HFF-Myc (cell line): ENCODE measurements at regions not wholly inside any gene's neighbourhood (a gene's known extent, or its start where the extent isn't known, plus 50 kb on each side); places are given as distances from the start of the nearest gene placed in this dataset.
"Not testable (repeated sequence)": the region's sequence is repeated elsewhere in the genome, so short reads cannot be mapped to it uniquely, and the experiment has no call there.

Source experiments
- DNase-seq: peaks from one replicate; pipeline ENCODE4 v3.0.0-alpha.2; 2011; ENCODE audit warnings: low read depth; ENCODE audit errors: extremely low read depth
- H3K4me3 ChIP-seq: replicated peaks from 2 replicates; pipeline ENCODE4 v1.5.1; 2011; ENCODE audit warnings: low read depth, mild to moderate bottlenecking, control low read depth, low read length
- CTCF ChIP-seq: IDR thresholded peaks from 2 replicates; pipeline ENCODE4 v1.5.1; 2012; ENCODE audit warnings: mild to moderate bottlenecking, low read depth, low read length, control low read depth; ENCODE audit errors: missing control alignments

- DNase-seq: no peak
- no peak for TF ChIP-seq CTCF
- no peak overlapping the region for H3K4me3 ChIP-seq
These were observed 155.6 kb upstream of the KCNH8 start for GRCh38 chr3:18992709-18993108.

- no peak for TF ChIP-seq CTCF
- DNase-seq: no peak
- H3K4me3 ChIP-seq: no peak overlapping the region
These were observed 159.0 kb upstream of the KCNH8 start for GRCh38 chr3:18989237-18989795.

- DNase-seq: no peak
- no peak for TF ChIP-seq CTCF
- no peak overlapping the region for H3K4me3 ChIP-seq
These were observed 159.6 kb upstream of the KCNH8 start for GRCh38 chr3:18988614-18989229.

DNA sequence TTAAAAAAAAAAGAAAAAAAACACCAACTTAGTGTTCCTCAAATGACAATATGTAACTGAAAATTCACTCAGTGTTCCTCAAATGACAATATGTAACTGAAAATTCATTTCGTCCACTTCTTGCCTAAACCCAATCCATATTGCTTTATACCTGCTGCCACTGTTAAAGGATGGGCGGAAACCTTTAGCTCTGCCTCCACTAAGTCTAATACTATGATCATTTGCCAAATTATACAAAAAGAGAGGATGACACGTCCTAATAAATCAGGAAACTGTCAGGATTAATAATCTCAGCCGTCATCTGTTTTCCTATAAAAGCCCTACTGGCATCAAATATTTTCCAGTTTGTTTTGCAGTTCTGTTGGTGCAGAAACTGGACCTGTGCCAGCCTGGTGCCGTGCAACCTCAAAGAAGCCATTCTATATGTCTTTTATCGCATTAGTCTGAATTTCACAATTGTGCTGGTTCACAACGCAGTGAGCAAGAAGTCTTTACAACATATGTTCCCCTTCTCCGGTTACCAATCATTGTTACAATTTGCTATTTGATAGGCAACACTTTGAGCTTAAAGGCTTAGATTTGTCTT, 160.4 kb upstream of the KCNH8 start:
- H3K4me3 ChIP-seq: no peak overlapping the region
- DNase-seq: no peak
- TF ChIP-seq CTCF: no peak

DNA sequence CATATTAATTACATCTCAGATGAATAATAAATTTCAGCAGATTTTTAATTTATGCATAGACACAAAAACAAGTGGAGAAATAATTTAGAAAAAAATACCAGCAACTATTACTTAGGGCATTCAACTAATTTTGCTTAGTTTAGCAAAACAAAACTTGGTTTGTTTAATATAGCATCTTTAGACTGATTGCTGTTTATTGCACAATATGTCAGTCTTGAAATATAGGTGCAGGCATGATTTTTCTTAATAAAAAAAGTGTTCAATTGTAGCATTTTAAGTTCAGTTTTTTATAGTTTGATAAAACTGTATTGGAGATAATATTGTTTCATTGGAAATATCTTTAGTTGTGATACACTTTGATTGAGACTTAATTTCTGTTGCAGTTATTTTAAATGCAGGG, 161.2 kb upstream of the KCNH8 start:
- TF ChIP-seq CTCF: no peak
- no peak for DNase-seq
- no peak overlapping the region for H3K4me3 ChIP-seq

GRCh38 chr3:18982920-18983319, 165.4 kb upstream of the KCNH8 start:
- no peak overlapping the region for H3K4me3 ChIP-seq
- no peak for TF ChIP-seq CTCF
- no peak for DNase-seq

GRCh38 chr3:18976102-18976501, 172.2 kb upstream of the KCNH8 start:
- not testable (repeated sequence) for H3K4me3 ChIP-seq

More at GRCh38 chr3:18976102-18976501, 172.2 kb upstream of the KCNH8 start:
- not testable (repeated sequence) for DNase-seq
